HCEC 1CT (cell line): ENCODE measurements at regions not wholly inside any gene's neighbourhood (a gene's known extent, or its start where the extent isn't known, plus 50 kb on each side); places are given as distances from the start of the nearest gene placed in this dataset.

Experiments
- DNase-seq: peaks from one replicate; pipeline ENCODE4 v3.0.0-alpha.2; 2017

- DNase-seq: no peak
These were observed 1997.6 kb upstream of the WWC1 start for GRCh38 chr5:166293892-166294291.

GRCh38 chr5:166302166-166302565 lies 1989.3 kb upstream of the WWC1 start:
- no peak for DNase-seq

GRCh38 chr5:166317425-166317824 lies 1974.0 kb upstream of the WWC1 start:
- DNase-seq: no peak

GRCh38 chr5:166320920-166321480 lies 1970.4 kb upstream of the WWC1 start:
- no peak for DNase-seq

- DNase-seq: no peak
These were observed 1967.1 kb upstream of the WWC1 start for GRCh38 chr5:166324372-166324771.

GRCh38 chr5:166329149-166329800 lies 1962.2 kb upstream of the WWC1 start:
- DNase-seq: no peak

GRCh38 chr5:166330036-166330435 lies 1961.4 kb upstream of the WWC1 start:
- DNase-seq: no peak

GRCh38 chr5:166331521-166331920 lies 1959.9 kb upstream of the WWC1 start:
- DNase-seq: no peak

GRCh38 chr5:166338801-166339200 lies 1952.6 kb upstream of the WWC1 start:
- DNase-seq: peak; percentile 44

- DNase-seq: no peak
These were observed 1951.4 kb upstream of the WWC1 start for GRCh38 chr5:166340039-166340438.

GRCh38 chr5:166341740-166342337 lies 1949.6 kb upstream of the WWC1 start:
- no peak for DNase-seq

GRCh38 chr5:166342402-166342801 lies 1949.0 kb upstream of the WWC1 start:
- DNase-seq: no peak

- DNase-seq: no peak
These were observed 1944.6 kb upstream of the WWC1 start for GRCh38 chr5:166346726-166347374.

- no peak for DNase-seq
These were observed 1942.4 kb upstream of the WWC1 start for GRCh38 chr5:166349046-166349445.

- no peak for DNase-seq
These were observed 1937.9 kb upstream of the WWC1 start for GRCh38 chr5:166353580-166353979.

GRCh38 chr5:166354332-166354731 lies 1937.1 kb upstream of the WWC1 start:
- peak; percentile 52 for DNase-seq

GRCh38 chr5:166356096-166356495 lies 1935.3 kb upstream of the WWC1 start:
- DNase-seq: no peak

- DNase-seq: no peak
These were observed 1933.2 kb upstream of the WWC1 start for GRCh38 chr5:166358127-166358830.

- no peak for DNase-seq
These were observed 1928.2 kb upstream of the WWC1 start for GRCh38 chr5:166363087-166363760.

- no peak for DNase-seq
These were observed 1926.3 kb upstream of the WWC1 start for GRCh38 chr5:166365164-166365563.

- DNase-seq: no peak
These were observed 1924.1 kb upstream of the WWC1 start for GRCh38 chr5:166367391-166367790.

- peak; percentile 32 for DNase-seq
These were observed 1922.1 kb upstream of the WWC1 start for GRCh38 chr5:166369346-166369745.

- DNase-seq: no peak
These were observed 1921.6 kb upstream of the WWC1 start for GRCh38 chr5:166369807-166370206.
